DOHH2 (cell line): ENCODE measurements at regions not wholly inside any gene's neighbourhood (a gene's known extent, or its start where the extent isn't known, plus 50 kb on each side); places are given as distances from the start of the nearest gene placed in this dataset.
"Not testable (repeated sequence)": the region's sequence is repeated elsewhere in the genome, so short reads cannot be mapped to it uniquely, and the experiment has no call there.

Experiments
- CTCF ChIP-seq: fragments of 200-600 bp; sonication (generic); IDR thresholded peaks from one replicate; pipeline ENCODE4 v1.5.1; 2014; ENCODE audit warnings: antibody characterized with exemption, mild to moderate bottlenecking, low read depth, low read length; ENCODE audit not compliant: poor library complexity, severe bottlenecking
- EZH2phosphoT487 ChIP-seq: fragments of 200-600 bp; sonication (generic); IDR thresholded peaks from 2 replicates; pipeline ENCODE4 v1.6.1; 2017; ENCODE audit warnings: borderline replicate concordance, mild to moderate bottlenecking, antibody characterized with exemption, low read length, moderate library complexity, mixed read lengths

- TF ChIP-seq CTCF, EZH2phosphoT487: not testable (repeated sequence)
These were observed 72.0 kb downstream of the TRIM43 start for GRCh38 chr2:95663471-95664441.
